MG63 (cell line): ENCODE measurements at regions not wholly inside any gene's neighbourhood (a gene's known extent, or its start where the extent isn't known, plus 50 kb on each side); places are given as distances from the start of the nearest gene placed in this dataset.

ENCODE experiments used
- DNase-seq: peaks from one replicate; pipeline ENCODE4 v3.0.0-alpha.2; 2020
- H3K27me3 ChIP-seq: fragments of 250-450 bp; sonication (Bioruptor Pico); 2 replicates; pipeline ENCODE4 v1.5.1; 2020; ENCODE audit warnings: mild to moderate bottlenecking, moderate library complexity
- H3K36me3 ChIP-seq: fragments of 250-450 bp; sonication (Bioruptor Pico); 2 replicates; pipeline ENCODE4 v1.5.1; 2020; ENCODE audit warnings: mild to moderate bottlenecking, moderate library complexity
- H3K4me3 ChIP-seq: fragments of 250-450 bp; sonication (Bioruptor Pico); 2 replicates; pipeline ENCODE4 v1.5.1; 2020; ENCODE audit warnings: mild to moderate bottlenecking, moderate library complexity
- H3K9me3 ChIP-seq: fragments of 250-450 bp; sonication (Bioruptor Pico); 2 replicates; pipeline ENCODE4 v1.5.1; 2020; ENCODE audit warnings: mild to moderate bottlenecking, moderate library complexity

- Histone ChIP-seq H3K36me3 (no peaks in the 10 kb centered on the region), H3K4me3 (no peak overlapping the region), H3K9me3 (no peaks in the 10 kb centered on the region), H3K27me3 (no peaks in the 10 kb centered on the region)
- no peak for DNase-seq
These were observed 150.8 kb downstream of the AQP4 start for GRCh38 chr18:26714739-26715138.

DNA sequence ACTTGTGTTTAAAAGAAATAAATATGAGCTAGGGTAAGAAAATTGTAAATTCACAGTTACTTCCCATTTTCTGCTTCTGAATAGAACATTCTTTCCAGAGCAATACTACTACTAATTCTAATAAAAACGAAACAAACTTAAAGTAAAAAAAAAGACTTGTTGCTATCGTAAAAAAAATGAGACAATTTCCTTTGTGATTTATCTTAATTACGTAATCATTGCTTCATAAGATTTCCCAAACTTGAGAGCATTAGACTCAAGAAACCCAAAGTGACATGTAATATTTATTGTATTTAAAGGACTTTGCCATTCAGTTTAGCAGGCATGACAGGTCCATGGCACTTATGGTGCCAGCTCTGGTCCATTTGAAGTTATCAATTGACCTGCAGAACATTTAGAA, 153.8 kb downstream of the AQP4 start:
- Histone ChIP-seq H3K36me3 (no peaks in the 10 kb centered on the region), H3K9me3 (no peaks in the 10 kb centered on the region), H3K4me3 (no peak overlapping the region), H3K27me3 (no peaks in the 10 kb centered on the region)
- no peak for DNase-seq

DNA sequence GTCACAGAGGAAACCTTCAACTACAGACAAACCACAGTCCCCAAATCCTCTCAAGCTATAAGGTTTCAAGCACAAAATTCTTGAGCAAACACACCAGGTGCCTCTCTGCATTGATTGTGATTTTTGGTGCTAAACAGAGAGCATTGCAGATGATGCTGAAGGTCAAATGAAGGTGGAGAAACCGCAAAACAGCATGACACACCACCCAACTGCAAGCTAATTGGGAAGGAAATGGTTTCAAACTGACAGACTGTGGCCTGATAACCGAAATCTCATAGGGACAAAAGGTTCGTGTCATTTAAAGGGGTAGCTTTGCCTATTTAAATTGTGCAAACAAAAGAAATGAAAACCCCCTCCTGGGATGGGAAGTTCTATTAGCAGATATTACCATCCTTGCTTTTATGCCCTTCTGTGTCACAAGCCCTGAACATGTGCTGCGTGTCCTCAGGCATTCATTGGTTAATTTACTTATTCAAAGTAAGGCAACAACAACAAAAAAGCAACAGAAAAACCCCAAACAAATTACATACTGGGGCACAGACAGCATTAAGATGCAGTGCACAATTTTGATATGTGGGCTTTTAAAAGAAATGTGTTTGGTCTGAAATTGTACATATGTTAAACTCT, 154.9 kb downstream of the AQP4 start:
- H3K4me3 ChIP-seq, result no peak overlapping the region
- no peaks in the 10 kb centered on the region for H3K36me3 ChIP-seq
- H3K9me3 ChIP-seq, result no peaks in the 10 kb centered on the region
- no peaks in the 10 kb centered on the region for H3K27me3 ChIP-seq
- no peak for DNase-seq

DNA sequence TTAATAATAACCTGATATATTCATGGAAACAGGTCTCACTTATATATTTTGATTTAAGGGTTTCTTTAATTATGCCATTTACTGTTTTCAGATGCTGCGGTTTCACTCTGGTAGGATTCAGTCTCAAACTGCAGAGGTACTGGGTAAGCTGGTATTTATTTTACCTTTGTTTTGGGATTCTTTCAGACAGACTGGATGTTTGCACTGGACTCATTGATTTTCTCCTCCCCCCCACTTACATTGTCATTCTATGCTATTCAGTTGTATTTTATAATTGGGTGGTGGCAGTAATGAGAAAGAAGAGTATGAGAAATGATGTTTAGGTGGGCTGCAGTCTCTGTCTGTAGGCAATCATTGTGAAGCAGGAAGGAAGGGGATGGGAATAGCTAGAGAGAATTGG, 155.6 kb downstream of the AQP4 start:
- Histone ChIP-seq H3K36me3 (no peaks in the 10 kb centered on the region), H3K27me3 (no peaks in the 10 kb centered on the region), H3K4me3 (no peak overlapping the region), H3K9me3 (no peaks in the 10 kb centered on the region)
- DNase-seq, result no peak

GRCh38 chr18:26708806-26709716, 156.4 kb downstream of the AQP4 start:
- no peaks in the 10 kb centered on the region for H3K36me3 ChIP-seq
- DNase-seq, result no peak
- H3K4me3 ChIP-seq, result no peak overlapping the region
- no peaks in the 10 kb centered on the region for H3K27me3 ChIP-seq
- no peaks in the 10 kb centered on the region for H3K9me3 ChIP-seq

DNA sequence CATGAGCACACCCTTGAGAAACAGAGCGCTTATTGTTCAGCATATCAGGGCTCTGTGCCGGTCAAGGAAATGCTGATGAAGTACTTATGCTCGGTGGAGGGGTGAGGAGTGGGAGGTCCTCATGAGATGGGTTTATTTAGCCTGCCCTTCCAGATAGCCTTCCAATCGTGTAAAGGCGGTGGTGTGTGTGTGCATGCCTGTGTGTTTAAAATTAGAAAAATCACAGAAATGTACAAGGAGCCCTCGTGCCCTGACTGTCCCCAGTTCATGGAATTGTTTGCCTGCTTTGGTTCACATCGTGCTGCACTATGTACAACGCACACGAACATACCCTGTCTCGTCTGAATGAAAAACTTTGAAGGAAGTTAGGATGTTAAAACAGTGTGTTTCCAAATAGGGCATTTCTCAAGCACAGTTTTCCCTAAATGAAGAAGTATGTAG, 158.6 kb downstream of the AQP4 start:
- DNase-seq, result no peak
- no peaks in the 10 kb centered on the region for H3K36me3 ChIP-seq
- H3K9me3 ChIP-seq, result no peaks in the 10 kb centered on the region
- no peak overlapping the region for H3K4me3 ChIP-seq
- no peaks in the 10 kb centered on the region for H3K27me3 ChIP-seq

- Histone ChIP-seq H3K4me3 (no peak overlapping the region), H3K36me3 (no peaks in the 10 kb centered on the region), H3K9me3 (no peaks in the 10 kb centered on the region), H3K27me3 (no peaks in the 10 kb centered on the region)
- no peak for DNase-seq
These were observed 157.4 kb upstream of the KCTD1 start for GRCh38 chr18:26705757-26706156.

GRCh38 chr18:26703170-26703930, 155.0 kb upstream of the KCTD1 start:
- no peak for DNase-seq
- no peaks in the 10 kb centered on the region for H3K36me3 ChIP-seq
- no peaks in the 10 kb centered on the region for H3K9me3 ChIP-seq
- no peak overlapping the region for H3K4me3 ChIP-seq
- H3K27me3 ChIP-seq, result no peaks in the 10 kb centered on the region

DNA sequence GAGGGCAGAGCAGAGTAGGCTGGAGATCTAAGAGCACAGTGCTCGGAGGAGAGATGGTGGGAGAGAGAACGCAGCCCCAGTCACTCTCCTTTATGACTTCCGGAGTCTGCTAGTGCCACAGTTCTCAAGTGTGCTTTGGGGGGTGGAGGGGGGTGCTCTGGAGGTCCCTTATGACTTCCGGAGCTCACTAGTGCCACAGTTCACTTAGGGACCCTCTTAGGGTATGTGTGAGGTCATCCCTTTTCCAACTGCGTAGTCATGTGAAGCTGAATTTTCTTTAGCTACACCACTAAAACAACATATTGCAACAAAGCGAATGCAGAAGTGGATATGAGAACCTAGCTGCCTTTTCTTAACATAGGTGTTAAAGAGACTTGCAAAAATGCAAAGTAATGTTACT, 153.7 kb upstream of the KCTD1 start:
- Histone ChIP-seq H3K9me3 (no peaks in the 10 kb centered on the region), H3K27me3 (no peaks in the 10 kb centered on the region), H3K36me3 (no peaks in the 10 kb centered on the region), H3K4me3 (no peak overlapping the region)
- no peak for DNase-seq

DNA sequence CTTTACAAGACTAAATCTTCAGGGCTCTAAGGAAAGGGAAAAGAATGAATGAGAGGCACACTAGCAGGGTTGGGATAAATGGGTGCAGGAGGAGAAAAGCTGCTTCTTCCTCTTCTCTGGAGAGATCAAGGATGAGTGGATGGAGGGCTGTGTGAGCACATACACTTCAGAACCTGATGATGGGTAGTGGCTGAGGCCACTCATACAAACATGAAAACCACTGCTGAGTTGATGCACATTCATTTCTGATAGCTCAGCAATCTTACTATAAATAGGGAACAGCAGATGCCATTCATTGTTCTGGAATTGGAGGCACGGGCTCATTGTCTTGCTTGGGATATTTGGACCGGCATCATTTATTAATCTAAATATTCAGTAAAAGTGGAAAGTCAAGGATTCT, 152.4 kb upstream of the KCTD1 start:
- H3K36me3 ChIP-seq, result no peaks in the 10 kb centered on the region
- H3K9me3 ChIP-seq, result no peaks in the 10 kb centered on the region
- H3K27me3 ChIP-seq, result no peaks in the 10 kb centered on the region
- H3K4me3 ChIP-seq, result no peak overlapping the region
- DNase-seq, result no peak

DNA sequence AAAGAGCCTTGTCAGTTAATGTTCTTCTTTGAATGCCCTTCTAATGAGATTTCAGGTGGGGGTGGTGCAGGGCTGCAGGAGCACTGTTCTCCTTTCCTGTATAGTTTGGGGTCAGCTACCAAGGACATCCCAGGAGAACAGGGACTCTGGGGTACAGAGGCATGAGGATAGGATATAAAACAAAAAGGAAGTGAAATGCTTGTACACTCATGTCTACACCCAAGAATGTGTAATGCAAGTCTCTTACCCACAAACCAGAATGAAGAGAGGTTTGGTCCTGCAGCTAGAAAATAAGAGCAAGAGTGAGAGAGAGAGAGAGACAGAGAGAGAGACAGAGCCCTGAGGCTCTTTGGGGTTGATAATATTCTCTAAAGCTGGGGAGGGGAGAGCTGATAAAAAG, 151.8 kb upstream of the KCTD1 start:
- H3K9me3 ChIP-seq, result no peaks in the 10 kb centered on the region
- DNase-seq, result no peak
- no peaks in the 10 kb centered on the region for H3K36me3 ChIP-seq
- H3K4me3 ChIP-seq, result no peak overlapping the region
- no peaks in the 10 kb centered on the region for H3K27me3 ChIP-seq

DNA sequence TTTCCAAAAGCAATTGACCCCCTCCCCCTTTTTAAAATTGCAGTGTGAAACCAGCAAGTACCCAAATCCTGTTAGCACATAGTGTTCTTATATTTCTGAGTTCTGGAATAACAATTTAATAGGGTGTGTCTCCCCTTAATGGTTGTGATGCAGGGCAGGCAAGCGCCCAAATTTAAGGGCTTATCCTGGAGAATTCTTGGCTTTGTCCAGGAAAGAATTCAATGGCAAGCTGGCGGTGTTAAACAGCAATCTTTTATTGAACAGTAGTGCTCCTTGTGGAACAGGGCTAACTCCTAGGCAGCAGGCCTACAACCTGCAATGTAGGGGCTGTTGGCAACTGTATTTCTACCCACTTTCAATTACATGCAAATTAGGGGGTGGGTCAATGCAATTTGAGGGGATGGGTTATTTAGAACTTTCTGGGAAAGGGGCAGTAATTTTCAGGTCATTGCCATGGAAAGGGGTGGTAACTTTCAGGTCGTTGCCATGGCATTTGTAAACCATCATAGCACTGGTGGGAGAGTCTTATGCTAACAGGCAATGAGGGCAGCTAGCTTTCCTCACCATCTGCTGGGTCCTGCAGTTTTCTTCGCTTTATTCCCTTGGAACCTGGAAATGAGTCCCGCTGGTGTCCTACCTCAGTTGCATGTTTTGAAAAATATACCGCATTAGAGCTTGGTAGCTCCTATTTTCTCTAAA, 149.0 kb upstream of the KCTD1 start:
- no peaks in the 10 kb centered on the region for H3K36me3 ChIP-seq
- H3K4me3 ChIP-seq, result no peak overlapping the region
- DNase-seq, result no peak
- no peaks in the 10 kb centered on the region; the same call in 1 of the 2 replicates for H3K9me3 ChIP-seq
- no peaks in the 10 kb centered on the region for H3K27me3 ChIP-seq

DNA sequence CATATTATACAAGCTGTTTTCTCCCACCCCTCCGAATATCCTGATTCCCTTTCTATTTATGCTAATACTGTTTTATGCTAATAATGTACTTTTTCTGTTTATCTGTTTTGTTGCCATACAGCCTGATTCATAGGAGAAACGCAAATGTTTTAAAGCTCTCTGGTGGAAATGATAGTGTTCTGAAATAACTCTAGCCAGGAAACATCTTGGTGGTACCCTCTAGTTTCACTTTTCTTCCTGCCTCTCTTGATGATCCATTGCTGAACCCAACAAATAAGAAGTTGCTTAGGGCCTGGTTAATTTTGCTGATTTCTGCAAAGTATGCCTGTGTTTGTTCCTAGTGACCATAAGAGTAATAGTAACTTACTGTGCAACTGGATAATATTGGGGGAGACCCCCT, 148.4 kb upstream of the KCTD1 start:
- Histone ChIP-seq H3K27me3 (no peaks in the 10 kb centered on the region), H3K4me3 (no peak overlapping the region), H3K36me3 (no peaks in the 10 kb centered on the region), H3K9me3 (no peaks in the 10 kb centered on the region; the same call in 1 of the 2 replicates)
- DNase-seq, result no peak

GRCh38 chr18:26696308-26696707, 148.0 kb upstream of the KCTD1 start:
- H3K36me3 ChIP-seq, result no peaks in the 10 kb centered on the region
- no peaks in the 10 kb centered on the region for H3K27me3 ChIP-seq
- H3K4me3 ChIP-seq, result no peak overlapping the region
- DNase-seq, result no peak
- no peaks in the 10 kb centered on the region; the same call in 1 of the 2 replicates for H3K9me3 ChIP-seq

- no peak for DNase-seq
- Histone ChIP-seq H3K4me3 (no peak overlapping the region), H3K27me3 (no peaks in the 10 kb centered on the region), H3K9me3 (no peaks in the 10 kb centered on the region; the same call in 1 of the 2 replicates), H3K36me3 (no peaks in the 10 kb centered on the region)
These were observed 141.0 kb upstream of the KCTD1 start for GRCh38 chr18:26689226-26689879.

DNA sequence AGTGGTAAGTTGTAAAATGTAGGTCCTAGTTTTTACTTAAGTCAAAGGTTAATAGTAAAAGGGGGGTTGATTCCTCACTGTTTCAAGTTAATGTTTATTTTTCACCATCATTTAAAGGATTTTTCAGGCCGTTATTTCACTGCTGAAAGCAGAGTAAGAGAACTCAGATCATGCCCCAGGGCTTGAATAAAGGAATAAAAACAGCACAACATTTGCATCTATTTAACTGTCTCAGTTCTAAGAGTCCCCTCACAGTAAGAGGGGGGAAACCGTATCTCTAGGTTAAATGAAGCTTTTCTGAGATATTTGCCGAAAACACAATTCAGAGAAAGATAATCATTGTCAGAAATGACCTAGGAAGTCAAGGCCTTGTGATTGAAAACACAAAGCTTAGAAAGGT, 138.2 kb upstream of the KCTD1 start:
- Histone ChIP-seq H3K36me3 (no peaks in the 10 kb centered on the region), H3K9me3 (no peaks in the 10 kb centered on the region), H3K4me3 (no peak overlapping the region), H3K27me3 (no peaks in the 10 kb centered on the region)
- no peak for DNase-seq
